ENCODE measurements at regions not wholly inside any gene's neighbourhood (a gene's known extent, or its start where the extent isn't known, plus 50 kb on each side); places are given as distances from the start of the nearest gene placed in this dataset.

GRCh38 chr18:38956068-38956467 lies 1390.5 kb upstream of the CELF4 start:
- WGBS, 2 donors, result 41 to 74% methylated on average over 3 of the region's 3 CpGs
- no peak for TF ChIP-seq CTCF (IDR thresholded peaks at IDR 0.05)
- no peak for TF ChIP-seq EP300 (IDR thresholded peaks at IDR 0.05)
- TF ChIP-seq POLR2AphosphoS5 (IDR thresholded peaks at IDR 0.05), result no peak
- TF ChIP-seq POLR2A (IDR thresholded peaks at IDR 0.05), result no peak
- Histone ChIP-seq H3K36me3 (no peaks in the 10 kb centered on the region), H3K27ac (no peak overlapping the region), H3K9me3 (no peaks in the 10 kb centered on the region), H3K4me1 (no peaks in the 10 kb centered on the region), H3K4me3 (no peak overlapping the region), H3K27me3 (no peaks in the 10 kb centered on the region)
- DNase-seq, result no peak
- intact Hi-C loops (cut with DNase I), result no loop called here

- Histone ChIP-seq H3K4me3 (no peak overlapping the region), H3K4me1 (no peaks in the 10 kb centered on the region), H3K36me3 (no peaks in the 10 kb centered on the region), H3K27me3 (no peaks in the 10 kb centered on the region), H3K9me3 (no peaks in the 10 kb centered on the region), H3K27ac (no peak overlapping the region)
- TF ChIP-seq POLR2AphosphoS5 (IDR thresholded peaks at IDR 0.05), result no peak
- intact Hi-C loops (cut with DNase I), result no loop called here
- 54 to 79% methylated on average over 2 of the region's 2 CpGs for WGBS, 2 donors
- DNase-seq, result no peak
These were observed 1386.0 kb upstream of the CELF4 start for GRCh38 chr18:38951633-38952032.

GRCh38 chr18:38948436-38948835 lies 1382.8 kb upstream of the CELF4 start:
- 60 to 70% methylated on average over 2 of the region's 2 CpGs for WGBS, 2 donors
- H3K27me3 ChIP-seq, result no peaks in the 10 kb centered on the region
- no peaks in the 10 kb centered on the region for H3K4me1 ChIP-seq
- H3K4me3 ChIP-seq, result no peak overlapping the region
- intact Hi-C loops (cut with DNase I), result no loop called here
- no peak overlapping the region for H3K27ac ChIP-seq
- TF ChIP-seq CTCF (IDR thresholded peaks at IDR 0.05), result no peak
- TF ChIP-seq POLR2AphosphoS5 (IDR thresholded peaks at IDR 0.05), result no peak
- no peak for TF ChIP-seq POLR2A (IDR thresholded peaks at IDR 0.05)
- no peak for TF ChIP-seq EP300 (IDR thresholded peaks at IDR 0.05)
- peaks cover 0 to 2% (median 0%) of the 10 kb centered on the region in 4 donors for H3K9me3 ChIP-seq
- no peak for DNase-seq
- H3K36me3 ChIP-seq, result no peaks in the 10 kb centered on the region

DNA sequence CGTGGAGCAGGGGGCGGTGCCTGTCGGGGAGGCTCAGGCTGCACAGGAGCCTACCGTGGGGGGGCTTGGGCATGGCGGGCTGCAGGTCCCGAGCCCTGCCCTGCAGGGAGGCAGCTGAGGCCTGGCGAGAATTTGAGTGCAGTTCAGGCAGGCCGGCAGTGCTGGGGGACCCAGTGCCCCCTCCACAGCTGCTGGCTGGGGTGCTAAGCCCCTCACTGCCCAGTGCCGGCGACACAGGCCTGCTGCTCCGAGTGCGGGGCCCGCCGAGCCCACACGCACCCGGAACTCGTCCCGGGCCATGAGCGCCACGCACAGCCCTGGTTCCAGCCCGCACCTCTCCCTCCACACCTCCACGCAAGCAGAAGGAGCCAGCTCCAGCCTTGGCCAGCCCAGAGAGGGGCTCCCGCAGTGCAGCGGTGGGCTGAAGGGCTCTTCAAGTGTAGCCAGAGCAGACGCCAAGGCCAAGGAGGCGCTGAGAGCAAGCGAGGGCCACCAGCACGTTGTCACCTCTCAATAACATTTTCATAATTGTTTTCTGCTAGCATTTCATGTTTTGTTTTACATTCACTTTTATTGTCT lies 1378.9 kb upstream of the CELF4 start:
- peaks cover 0 to 6% (median under 1%) of the 10 kb centered on the region in 4 donors for H3K9me3 ChIP-seq
- no peaks in the 10 kb centered on the region for H3K27me3 ChIP-seq
- no peaks in the 10 kb centered on the region for H3K4me1 ChIP-seq
- intact Hi-C loops (cut with DNase I), result no loop called here
- 88 to 89% methylated on average over 28 of the region's 28 CpGs for WGBS, 2 donors
- TF ChIP-seq EP300 (IDR thresholded peaks at IDR 0.05), result no peak
- no peak for TF ChIP-seq POLR2A (IDR thresholded peaks at IDR 0.05)
- no peak for TF ChIP-seq POLR2AphosphoS5 (IDR thresholded peaks at IDR 0.05)
- TF ChIP-seq CTCF (IDR thresholded peaks at IDR 0.05), result no peak
- H3K27ac ChIP-seq, result no peak overlapping the region
- no peaks in the 10 kb centered on the region for H3K36me3 ChIP-seq
- no peak overlapping the region for H3K4me3 ChIP-seq
- DNase-seq, result no peak

GRCh38 chr18:38941711-38942561 lies 1376.3 kb upstream of the CELF4 start:
- Histone ChIP-seq H3K9me3 (peaks cover 0 to 6% (median under 1%) of the 10 kb centered on the region in 4 donors), H3K27ac (no peak overlapping the region), H3K27me3 (no peaks in the 10 kb centered on the region), H3K4me1 (no peaks in the 10 kb centered on the region), H3K36me3 (no peaks in the 10 kb centered on the region), H3K4me3 (no peak overlapping the region)
- intact Hi-C loops (cut with DNase I), result no loop called here
- no peak for TF ChIP-seq POLR2AphosphoS5 (IDR thresholded peaks at IDR 0.05)
- no peak for TF ChIP-seq EP300 (IDR thresholded peaks at IDR 0.05)
- TF ChIP-seq POLR2A (IDR thresholded peaks at IDR 0.05), result no peak
- no peak for TF ChIP-seq CTCF (IDR thresholded peaks at IDR 0.05)
- 70 to 78% methylated on average over 9 of the region's 9 CpGs for WGBS, 2 donors
- DNase-seq, result no peak

Measured in sigmoid colon (tissue), 6 donors.